Loucy (cell line): ENCODE measurements at regions not wholly inside any gene's neighbourhood (a gene's known extent, or its start where the extent isn't known, plus 50 kb on each side); places are given as distances from the start of the nearest gene placed in this dataset.
"Not testable (repeated sequence)": the region's sequence is repeated elsewhere in the genome, so short reads cannot be mapped to it uniquely, and the experiment has no call there.

ENCODE experiments used
- EZH2phosphoT487 ChIP-seq: fragments of 200-600 bp; IDR thresholded peaks from 2 replicates; pipeline ENCODE4 v1.6.1; 2018; ENCODE audit warnings: antibody characterized with exemption, mild to moderate bottlenecking, moderate library complexity, borderline replicate concordance
- TF ChIP-seq, protein P1 (sequence below): fragments of 200-600 bp; sonication (generic); conservative IDR thresholded peaks from 2 replicates; pipeline ENCODE4 v1.5.1; 2014; ENCODE audit warnings: mild to moderate bottlenecking, antibody characterized with exemption, low read length

GRCh38 chr3:65001119-65001518, 313.3 kb upstream of the ADAMTS9 start:
- TF ChIP-seq, protein P1, sequence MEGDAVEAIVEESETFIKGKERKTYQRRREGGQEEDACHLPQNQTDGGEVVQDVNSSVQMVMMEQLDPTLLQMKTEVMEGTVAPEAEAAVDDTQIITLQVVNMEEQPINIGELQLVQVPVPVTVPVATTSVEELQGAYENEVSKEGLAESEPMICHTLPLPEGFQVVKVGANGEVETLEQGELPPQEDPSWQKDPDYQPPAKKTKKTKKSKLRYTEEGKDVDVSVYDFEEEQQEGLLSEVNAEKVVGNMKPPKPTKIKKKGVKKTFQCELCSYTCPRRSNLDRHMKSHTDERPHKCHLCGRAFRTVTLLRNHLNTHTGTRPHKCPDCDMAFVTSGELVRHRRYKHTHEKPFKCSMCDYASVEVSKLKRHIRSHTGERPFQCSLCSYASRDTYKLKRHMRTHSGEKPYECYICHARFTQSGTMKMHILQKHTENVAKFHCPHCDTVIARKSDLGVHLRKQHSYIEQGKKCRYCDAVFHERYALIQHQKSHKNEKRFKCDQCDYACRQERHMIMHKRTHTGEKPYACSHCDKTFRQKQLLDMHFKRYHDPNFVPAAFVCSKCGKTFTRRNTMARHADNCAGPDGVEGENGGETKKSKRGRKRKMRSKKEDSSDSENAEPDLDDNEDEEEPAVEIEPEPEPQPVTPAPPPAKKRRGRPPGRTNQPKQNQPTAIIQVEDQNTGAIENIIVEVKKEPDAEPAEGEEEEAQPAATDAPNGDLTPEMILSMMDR: not testable (repeated sequence)
- not testable (repeated sequence) for TF ChIP-seq EZH2phosphoT487
